Nephron (organoid): ENCODE measurements at regions not wholly inside any gene's neighbourhood (a gene's known extent, or its start where the extent isn't known, plus 50 kb on each side); places are given as distances from the start of the nearest gene placed in this dataset.

ENCODE experiments used
- H3K27ac Mint-ChIP-seq, 3 experiments: 2 replicates each; pipeline ENCODE4 v1.8.0; 2020; ENCODE audit warnings: mixed read lengths in 3 of 3, mild to moderate bottlenecking in 2 of 3, moderate library complexity in 1 of 3
- H3K27me3 Mint-ChIP-seq: 2 replicates; pipeline ENCODE4 v1.8.0; 2021; ENCODE audit warnings: low read depth, mild to moderate bottlenecking, moderate library complexity, mixed read lengths
- H3K36me3 Mint-ChIP-seq: 2 replicates; pipeline ENCODE4 v1.8.0; 2020; ENCODE audit warnings: low read depth, mixed read lengths
- H3K4me1 Mint-ChIP-seq: 2 replicates; pipeline ENCODE4 v1.8.0; 2020; ENCODE audit warnings: mixed read lengths
- H3K4me3 Mint-ChIP-seq, 3 experiments: 2 replicates each; pipeline ENCODE4 v1.8.0; 2020; ENCODE audit warnings: mild to moderate bottlenecking in 3 of 3, mixed read lengths in 3 of 3, moderate library complexity in 2 of 3
- H3K9me3 Mint-ChIP-seq: 2 replicates; pipeline ENCODE4 v1.8.0; 2020; ENCODE audit warnings: mixed read lengths
- TF ChIP-seq, protein P1 (sequence below), 3 experiments: fragments of 200-600 bp; sonication (generic); IDR thresholded peaks; one replicate each; pipeline ENCODE4 v1.5.0; 2021; ENCODE audit warnings: antibody characterized with exemption in 3 of 3; ENCODE audit not compliant: unreplicated experiment in 3 of 3

DNA sequence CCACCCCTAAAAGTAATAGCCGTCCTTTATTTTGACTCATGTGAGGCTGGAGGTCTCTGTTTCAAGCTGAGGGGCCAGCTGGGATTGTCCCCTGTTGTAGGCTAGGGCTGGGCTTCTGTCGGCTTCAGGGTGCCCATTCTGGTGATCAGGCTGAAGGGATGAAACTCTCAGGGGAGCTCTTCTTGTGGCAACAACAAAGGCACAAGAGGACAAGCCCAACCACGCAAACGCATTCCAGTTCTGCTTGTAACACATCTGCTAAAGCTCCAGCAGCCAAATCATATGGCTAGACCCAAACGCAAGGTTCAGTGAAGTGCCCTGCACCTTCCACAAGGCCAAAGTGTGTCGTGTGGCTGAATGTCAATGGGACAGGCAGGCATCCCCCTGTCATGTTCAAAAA is 405.7 kb downstream of the INHBA start:
- TF ChIP-seq, protein P1, sequence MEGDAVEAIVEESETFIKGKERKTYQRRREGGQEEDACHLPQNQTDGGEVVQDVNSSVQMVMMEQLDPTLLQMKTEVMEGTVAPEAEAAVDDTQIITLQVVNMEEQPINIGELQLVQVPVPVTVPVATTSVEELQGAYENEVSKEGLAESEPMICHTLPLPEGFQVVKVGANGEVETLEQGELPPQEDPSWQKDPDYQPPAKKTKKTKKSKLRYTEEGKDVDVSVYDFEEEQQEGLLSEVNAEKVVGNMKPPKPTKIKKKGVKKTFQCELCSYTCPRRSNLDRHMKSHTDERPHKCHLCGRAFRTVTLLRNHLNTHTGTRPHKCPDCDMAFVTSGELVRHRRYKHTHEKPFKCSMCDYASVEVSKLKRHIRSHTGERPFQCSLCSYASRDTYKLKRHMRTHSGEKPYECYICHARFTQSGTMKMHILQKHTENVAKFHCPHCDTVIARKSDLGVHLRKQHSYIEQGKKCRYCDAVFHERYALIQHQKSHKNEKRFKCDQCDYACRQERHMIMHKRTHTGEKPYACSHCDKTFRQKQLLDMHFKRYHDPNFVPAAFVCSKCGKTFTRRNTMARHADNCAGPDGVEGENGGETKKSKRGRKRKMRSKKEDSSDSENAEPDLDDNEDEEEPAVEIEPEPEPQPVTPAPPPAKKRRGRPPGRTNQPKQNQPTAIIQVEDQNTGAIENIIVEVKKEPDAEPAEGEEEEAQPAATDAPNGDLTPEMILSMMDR (IDR thresholded peaks at IDR 0.05; ENCODE audit: unreplicated experiment in 3 of 3), result no peak
- H3K4me3 Mint-ChIP-seq, result no peak overlapping the region
- H3K4me1 Mint-ChIP-seq, result no peaks in the 10 kb centered on the region
- no peaks in the 10 kb centered on the region for H3K27me3 Mint-ChIP-seq
- H3K9me3 Mint-ChIP-seq, result no peaks in the 10 kb centered on the region
- no peaks in the 10 kb centered on the region for H3K36me3 Mint-ChIP-seq
- no peak overlapping the region for H3K27ac Mint-ChIP-seq

DNA sequence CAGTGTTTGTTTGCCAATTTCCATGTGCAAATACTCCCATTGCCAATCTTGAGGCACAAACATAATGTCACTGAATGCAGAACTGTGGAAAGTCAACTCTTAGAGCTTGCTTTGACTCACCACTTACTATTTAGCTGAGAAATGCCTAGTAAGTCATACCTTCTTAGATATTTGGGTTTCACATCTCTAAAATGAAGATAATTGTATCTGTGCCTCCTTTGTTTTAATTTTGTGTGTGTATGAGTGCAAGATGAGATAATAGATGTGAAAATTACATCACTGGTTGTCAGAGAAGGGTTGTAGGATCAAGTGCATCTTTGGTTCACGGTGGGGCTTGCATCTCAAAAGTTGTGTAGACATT is 407.5 kb downstream of the INHBA start:
- no peak overlapping the region for H3K27ac Mint-ChIP-seq

DNA sequence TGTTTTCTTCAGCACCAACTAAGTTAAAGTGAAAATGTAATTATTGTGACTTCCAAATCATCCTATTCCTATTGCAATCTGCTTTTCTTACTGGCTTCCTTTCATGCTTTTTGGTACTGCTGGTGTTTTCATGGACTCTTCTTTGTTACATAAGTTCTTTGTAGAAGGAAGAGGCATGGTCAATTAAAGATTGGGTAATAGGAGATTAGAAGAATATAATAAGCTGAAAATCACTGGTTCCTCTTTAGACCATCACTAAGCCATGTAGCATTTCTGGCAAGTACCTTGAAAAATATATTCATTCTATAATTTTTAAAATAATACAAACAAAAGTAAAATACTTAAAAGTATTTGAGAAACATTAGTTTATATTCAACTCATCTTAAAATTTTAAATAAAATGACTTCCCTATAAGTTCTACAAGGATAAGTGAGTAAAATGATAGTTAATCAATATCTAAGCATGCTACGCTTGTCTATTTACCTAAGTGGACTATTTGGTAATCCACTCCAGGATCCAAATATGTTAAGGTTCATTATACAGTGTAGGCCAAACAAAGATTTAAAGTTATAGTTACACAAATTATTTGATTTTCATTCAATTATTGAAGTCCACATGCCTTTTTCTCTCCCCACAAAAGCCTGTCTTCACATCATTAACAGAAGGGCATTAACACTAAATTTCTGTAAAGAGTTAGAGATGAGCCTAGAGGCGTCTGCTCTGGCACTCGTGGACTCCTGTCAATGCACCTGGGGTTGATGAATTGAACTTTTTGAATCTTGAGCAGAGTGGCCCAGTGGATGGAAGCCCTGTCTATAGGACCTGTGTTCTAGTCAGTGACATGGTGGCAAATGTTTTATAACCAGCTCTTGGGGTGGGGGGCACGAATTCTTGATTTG is 408.1 kb downstream of the INHBA start:
- TF ChIP-seq, protein P1 (IDR thresholded peaks at IDR 0.05; ENCODE audit: unreplicated experiment in 3 of 3), result no peak
- H3K27me3 Mint-ChIP-seq, result no peaks in the 10 kb centered on the region
- H3K36me3 Mint-ChIP-seq, result no peaks in the 10 kb centered on the region
- no peaks in the 10 kb centered on the region for H3K4me1 Mint-ChIP-seq
- no peak overlapping the region for H3K27ac Mint-ChIP-seq
- H3K4me3 Mint-ChIP-seq, result no peak overlapping the region
- no peaks in the 10 kb centered on the region for H3K9me3 Mint-ChIP-seq

More for the DNA sequence above, 407.5 kb downstream of the INHBA start:
- TF ChIP-seq, protein P1 (IDR thresholded peaks at IDR 0.05; ENCODE audit: unreplicated experiment in 3 of 3), result no peak
- H3K4me3 Mint-ChIP-seq, result no peak overlapping the region
- no peaks in the 10 kb centered on the region for H3K27me3 Mint-ChIP-seq
- no peaks in the 10 kb centered on the region for H3K36me3 Mint-ChIP-seq
- H3K4me1 Mint-ChIP-seq, result no peaks in the 10 kb centered on the region
- H3K9me3 Mint-ChIP-seq, result no peaks in the 10 kb centered on the region

DNA sequence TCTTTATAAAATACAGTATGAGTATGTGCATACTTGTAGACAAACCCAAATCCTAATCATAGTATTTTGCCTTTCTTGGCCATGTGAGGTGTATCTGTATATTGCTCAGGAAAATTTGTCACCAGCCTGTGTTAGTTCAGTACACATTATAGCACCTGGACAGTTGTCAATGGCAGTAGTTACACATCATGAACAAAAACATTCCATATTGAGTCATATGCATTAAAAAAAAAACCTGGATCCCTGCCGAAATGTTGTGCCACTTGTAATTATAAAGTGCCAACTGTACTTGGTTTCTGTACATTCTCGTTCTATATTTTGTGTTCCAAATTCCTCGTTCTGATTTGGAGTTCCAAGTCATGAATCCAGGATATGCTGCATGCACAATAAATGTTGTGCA is 410.4 kb downstream of the INHBA start:
- no peaks in the 10 kb centered on the region for H3K36me3 Mint-ChIP-seq
- no peak overlapping the region for H3K27ac Mint-ChIP-seq
- TF ChIP-seq, protein P1 (IDR thresholded peaks at IDR 0.05; ENCODE audit: unreplicated experiment in 3 of 3), result no peak
- no peaks in the 10 kb centered on the region for H3K27me3 Mint-ChIP-seq
- H3K9me3 Mint-ChIP-seq, result no peaks in the 10 kb centered on the region
- no peaks in the 10 kb centered on the region for H3K4me1 Mint-ChIP-seq
- H3K4me3 Mint-ChIP-seq, result no peak overlapping the region

DNA sequence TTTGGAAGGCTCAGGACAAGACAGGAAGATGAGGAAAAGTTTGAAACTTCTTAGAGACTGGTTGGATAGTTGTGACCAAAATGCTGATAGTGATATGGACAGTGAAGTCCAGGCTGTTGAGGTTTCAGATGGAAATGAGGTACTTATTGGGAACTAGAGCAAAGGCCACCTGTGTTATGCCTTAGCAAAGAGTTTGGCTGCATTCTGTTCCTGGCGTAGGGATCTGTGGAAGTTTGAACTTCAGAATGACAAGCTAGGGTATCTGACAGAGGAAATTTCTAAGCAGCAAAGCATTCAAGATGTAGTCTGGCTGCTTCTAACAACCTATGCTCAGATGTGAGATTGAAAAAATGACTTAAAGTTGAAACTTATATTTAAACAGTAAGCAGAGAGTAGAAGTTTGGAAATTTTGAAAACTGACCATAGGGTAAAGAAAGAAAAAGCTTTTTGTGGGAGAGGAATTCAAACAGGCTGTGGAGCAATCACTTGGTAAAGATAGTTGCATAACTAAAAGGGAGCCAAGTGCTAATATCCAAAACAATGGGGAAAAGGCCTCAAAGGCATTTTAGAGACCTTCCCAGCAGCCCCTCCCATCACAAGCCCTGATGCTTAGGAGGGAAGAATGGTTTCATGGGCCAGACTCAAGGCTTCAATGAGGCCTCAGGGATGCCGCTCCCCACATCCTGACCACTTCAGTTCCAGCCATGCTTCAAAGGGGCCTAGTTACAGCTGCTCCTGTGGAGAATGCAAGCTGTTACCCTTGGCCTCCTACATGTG is 415.1 kb downstream of the INHBA start:
- no peaks in the 10 kb centered on the region for H3K4me1 Mint-ChIP-seq
- H3K27me3 Mint-ChIP-seq, result peaks cover 5% of the 10 kb centered on the region
- TF ChIP-seq, protein P1 (IDR thresholded peaks at IDR 0.05; ENCODE audit: unreplicated experiment in 3 of 3), result no peak
- no peak overlapping the region for H3K27ac Mint-ChIP-seq
- H3K36me3 Mint-ChIP-seq, result no peaks in the 10 kb centered on the region
- peaks cover 3% of the 10 kb centered on the region for H3K9me3 Mint-ChIP-seq
- H3K4me3 Mint-ChIP-seq, result no peak overlapping the region
